Parathyroid adenoma (tissue), 2 donors: ENCODE measurements at regions not wholly inside any gene's neighbourhood (a gene's known extent, or its start where the extent isn't known, plus 50 kb on each side); places are given as distances from the start of the nearest gene placed in this dataset.

Experiments used
- H2AFZ ChIP-seq: fragments of 300-600 bp; sonication (generic); one replicate; pipeline ENCODE4 v1.7.0; 2017; ENCODE audit warnings: antibody characterized with exemption, mild to moderate bottlenecking
- H3K27ac ChIP-seq: fragments of 300-600 bp; sonication (generic); one replicate; pipeline ENCODE4 v1.7.0; 2017
- H3K27me3 ChIP-seq: fragments of 300-600 bp; sonication (generic); one replicate; pipeline ENCODE4 v1.7.0; 2017; ENCODE audit warnings: low read length; ENCODE audit not compliant: control insufficient read depth, insufficient read depth
- H3K36me3 ChIP-seq: fragments of 300-600 bp; sonication (generic); one replicate; pipeline ENCODE4 v1.7.0; 2017; ENCODE audit warnings: low read length; ENCODE audit not compliant: control insufficient read depth, insufficient read depth
- H3K4me1 ChIP-seq: fragments of 300-600 bp; sonication (generic); one replicate; pipeline ENCODE4 v1.7.0; 2017; ENCODE audit warnings: control low read depth
- H3K4me2 ChIP-seq: fragments of 300-600 bp; sonication (generic); one replicate; pipeline ENCODE4 v1.7.0; 2017; ENCODE audit warnings: low read length
- H3K4me3 ChIP-seq: fragments of 300-600 bp; sonication (generic); one replicate; pipeline ENCODE4 v1.7.0; 2017; ENCODE audit warnings: low read depth, low read length
- H3K79me2 ChIP-seq: fragments of 300-600 bp; sonication (generic); one replicate; pipeline ENCODE4 v1.7.0; 2017; ENCODE audit warnings: control low read depth
- H3K9ac ChIP-seq: fragments of 300-600 bp; sonication (generic); one replicate; pipeline ENCODE4 v1.7.0; 2017; ENCODE audit warnings: mild to moderate bottlenecking
- H3K9me3 ChIP-seq: fragments of 300-600 bp; sonication (generic); one replicate; pipeline ENCODE4 v1.7.0; 2017; ENCODE audit warnings: low read length; ENCODE audit not compliant: control insufficient read depth
- TF ChIP-seq, protein P1 (sequence below): fragments of 300-600 bp; sonication (generic); IDR thresholded peaks from one replicate; pipeline ENCODE4 v1.7.0; 2017; ENCODE audit warnings: antibody characterized with exemption, mild to moderate bottlenecking
- donor health status: primary hyperparathyroidism.

DNA sequence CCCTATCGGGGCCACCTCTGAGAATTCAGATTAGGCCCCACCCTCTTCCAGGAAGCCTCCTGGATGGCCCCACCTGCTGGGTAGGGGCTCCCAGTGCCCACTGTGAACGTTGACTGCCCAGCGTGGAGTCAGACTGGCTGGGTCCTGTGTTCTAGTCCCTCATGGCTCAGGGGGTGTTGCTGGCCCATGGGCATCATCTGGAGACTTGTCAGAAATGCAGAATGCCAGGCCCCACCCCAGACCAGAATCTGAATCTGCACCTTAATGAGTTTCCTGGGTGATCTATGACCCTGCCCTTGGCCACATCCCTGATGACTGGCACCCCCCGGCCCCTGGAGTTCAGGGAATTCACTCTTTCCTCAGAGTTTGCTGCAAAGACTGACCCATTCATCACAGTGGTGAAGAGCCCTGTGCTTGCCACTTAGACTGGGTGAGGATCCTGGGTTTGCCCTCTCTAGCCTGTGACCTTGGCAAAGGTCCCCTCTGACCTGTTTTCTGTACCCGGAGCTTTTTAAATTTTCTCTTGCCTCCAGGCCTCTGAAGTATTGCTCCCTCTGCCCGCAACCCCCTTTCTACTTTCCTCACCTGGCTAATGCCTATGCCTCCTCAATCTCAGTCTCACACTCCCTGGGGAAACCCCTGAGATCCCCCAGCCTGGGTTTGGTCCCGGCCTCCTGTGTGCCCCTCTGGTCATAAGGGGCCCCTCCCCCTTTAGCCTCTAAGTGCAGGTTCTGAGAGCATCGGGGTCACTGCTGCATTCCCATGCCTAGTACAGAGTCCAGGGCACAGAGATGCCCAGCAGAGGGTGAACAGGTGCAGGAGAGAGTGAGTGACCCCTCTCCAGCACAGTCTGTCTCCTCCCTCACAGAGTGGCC is 184.2 kb downstream of the MATN1 start:
- H3K4me2 ChIP-seq, result no peak overlapping the region
- H3K4me1 ChIP-seq, result no peaks in the 10 kb centered on the region
- H3K27ac ChIP-seq, result no peak overlapping the region
- TF ChIP-seq, protein P1, sequence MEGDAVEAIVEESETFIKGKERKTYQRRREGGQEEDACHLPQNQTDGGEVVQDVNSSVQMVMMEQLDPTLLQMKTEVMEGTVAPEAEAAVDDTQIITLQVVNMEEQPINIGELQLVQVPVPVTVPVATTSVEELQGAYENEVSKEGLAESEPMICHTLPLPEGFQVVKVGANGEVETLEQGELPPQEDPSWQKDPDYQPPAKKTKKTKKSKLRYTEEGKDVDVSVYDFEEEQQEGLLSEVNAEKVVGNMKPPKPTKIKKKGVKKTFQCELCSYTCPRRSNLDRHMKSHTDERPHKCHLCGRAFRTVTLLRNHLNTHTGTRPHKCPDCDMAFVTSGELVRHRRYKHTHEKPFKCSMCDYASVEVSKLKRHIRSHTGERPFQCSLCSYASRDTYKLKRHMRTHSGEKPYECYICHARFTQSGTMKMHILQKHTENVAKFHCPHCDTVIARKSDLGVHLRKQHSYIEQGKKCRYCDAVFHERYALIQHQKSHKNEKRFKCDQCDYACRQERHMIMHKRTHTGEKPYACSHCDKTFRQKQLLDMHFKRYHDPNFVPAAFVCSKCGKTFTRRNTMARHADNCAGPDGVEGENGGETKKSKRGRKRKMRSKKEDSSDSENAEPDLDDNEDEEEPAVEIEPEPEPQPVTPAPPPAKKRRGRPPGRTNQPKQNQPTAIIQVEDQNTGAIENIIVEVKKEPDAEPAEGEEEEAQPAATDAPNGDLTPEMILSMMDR, result no peak
- no peak overlapping the region for H2AFZ ChIP-seq
- H3K27me3 ChIP-seq, result no peaks in the 10 kb centered on the region
- no peaks in the 10 kb centered on the region for H3K79me2 ChIP-seq
- no peak overlapping the region for H3K4me3 ChIP-seq
- H3K9me3 ChIP-seq, result no peaks in the 10 kb centered on the region
- no peaks in the 10 kb centered on the region for H3K36me3 ChIP-seq
- no peak overlapping the region for H3K9ac ChIP-seq

DNA sequence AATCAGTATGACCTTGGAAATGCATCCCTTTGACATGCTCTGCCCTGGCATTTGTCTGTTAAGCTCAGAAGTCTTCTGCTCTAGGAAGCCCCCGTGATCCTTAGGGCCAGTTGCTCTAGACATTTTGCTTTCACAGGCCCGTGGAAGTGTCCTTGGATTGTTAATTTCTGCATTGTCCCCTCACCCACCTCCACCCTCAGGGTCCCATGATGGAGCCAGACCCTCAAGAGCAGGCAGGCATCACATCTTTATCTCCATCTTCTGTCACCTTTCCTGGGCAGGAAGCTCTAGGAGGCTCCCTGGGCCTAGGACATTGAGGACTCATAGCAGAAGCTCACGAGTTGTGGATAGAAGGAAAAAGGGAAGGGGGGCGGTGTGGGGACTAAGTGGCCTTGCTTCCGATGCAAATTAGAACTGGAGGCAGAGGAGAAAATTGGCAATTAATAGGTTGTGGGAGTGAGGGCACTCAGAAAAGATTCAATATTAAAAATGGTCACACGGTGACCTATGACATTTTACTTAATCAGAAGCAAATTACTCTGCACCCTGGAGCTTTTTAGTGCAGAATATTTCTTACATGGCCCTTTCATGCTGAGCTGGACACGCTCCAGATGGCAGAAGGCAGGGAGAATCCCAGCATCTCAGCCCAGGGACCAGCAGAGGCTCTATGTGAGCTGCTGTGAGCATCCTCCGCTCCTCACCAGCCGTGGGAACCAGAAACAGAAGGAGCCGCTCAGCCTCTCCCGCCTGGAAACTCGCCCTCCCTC is 185.0 kb downstream of the MATN1 start:
- Histone ChIP-seq H3K4me1 (no peaks in the 10 kb centered on the region), H3K27me3 (no peaks in the 10 kb centered on the region), H3K9me3 (no peaks in the 10 kb centered on the region), H3K36me3 (no peaks in the 10 kb centered on the region), H3K4me3 (no peak overlapping the region), H3K79me2 (no peaks in the 10 kb centered on the region), H3K4me2 (no peak overlapping the region), H3K9ac (no peak overlapping the region), H3K27ac (no peak overlapping the region), H2AFZ (no peak overlapping the region)
- TF ChIP-seq, protein P1, result no peak

- no peak overlapping the region for H3K4me2 ChIP-seq
- no peaks in the 10 kb centered on the region for H3K79me2 ChIP-seq
- TF ChIP-seq, protein P1, result no peak
- no peaks in the 10 kb centered on the region for H3K27me3 ChIP-seq
- no peak overlapping the region for H3K4me3 ChIP-seq
- no peaks in the 10 kb centered on the region for H3K4me1 ChIP-seq
- H2AFZ ChIP-seq, result no peak overlapping the region
- no peak overlapping the region for H3K27ac ChIP-seq
- H3K9me3 ChIP-seq, result no peaks in the 10 kb centered on the region
- H3K36me3 ChIP-seq, result no peaks in the 10 kb centered on the region
- no peak overlapping the region for H3K9ac ChIP-seq
Observed at GRCh38 chr1:30537279-30537678, 186.1 kb downstream of the MATN1 start.

GRCh38 chr1:30536530-30536929 is 186.9 kb downstream of the MATN1 start:
- TF ChIP-seq, protein P1, result no peak
- H3K79me2 ChIP-seq, result no peaks in the 10 kb centered on the region
- no peak overlapping the region for H3K4me3 ChIP-seq
- H3K9me3 ChIP-seq, result no peaks in the 10 kb centered on the region
- H3K4me2 ChIP-seq, result no peak overlapping the region
- no peaks in the 10 kb centered on the region for H3K36me3 ChIP-seq
- H3K27me3 ChIP-seq, result no peaks in the 10 kb centered on the region
- no peak overlapping the region for H3K27ac ChIP-seq
- no peak overlapping the region for H3K9ac ChIP-seq
- H3K4me1 ChIP-seq, result no peaks in the 10 kb centered on the region
- H2AFZ ChIP-seq, result no peak overlapping the region
